GM21723 (cell line): ENCODE measurements at regions not wholly inside any gene's neighbourhood (a gene's known extent, or its start where the extent isn't known, plus 50 kb on each side); places are given as distances from the start of the nearest gene placed in this dataset.

ENCODE experiments used
- ATAC-seq: cut with Tn5 transposase; IDR thresholded peaks from one replicate; pipeline ENCODE4 v1.9.1; 2021; ENCODE audit warnings: mild to moderate bottlenecking, moderate library complexity; ENCODE audit not compliant: unreplicated experiment

GRCh38 chr13:22461854-22462490 is 718.8 kb upstream of the SGCG start:
- no peak for ATAC-seq

- no peak for ATAC-seq
Measured at GRCh38 chr13:22463089-22463488, 717.7 kb upstream of the SGCG start.

GRCh38 chr13:22468045-22468444 is 712.7 kb upstream of the SGCG start:
- ATAC-seq = no peak

DNA sequence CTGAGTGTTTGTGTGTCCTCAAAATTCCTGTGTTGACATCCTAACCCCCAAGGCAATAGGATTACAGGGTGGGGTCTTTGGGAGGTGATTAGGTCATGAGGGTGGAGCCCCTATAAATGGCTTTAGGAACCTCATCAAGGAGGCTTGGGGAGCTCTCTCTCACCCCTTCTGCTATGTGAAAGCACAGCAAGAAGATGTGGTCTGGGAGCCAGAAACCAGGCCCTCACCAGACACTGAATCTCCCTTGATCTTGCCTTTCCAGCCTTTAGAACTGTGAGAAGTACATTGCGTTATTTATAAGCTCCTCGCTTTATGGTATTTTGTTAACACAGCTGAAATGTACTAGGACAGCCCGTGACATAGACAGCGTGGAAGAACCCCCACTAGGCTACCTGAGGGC is 712.0 kb upstream of the SGCG start:
- ATAC-seq = no peak

GRCh38 chr13:22469452-22469851 is 711.3 kb upstream of the SGCG start:
- ATAC-seq = no peak

GRCh38 chr13:22470075-22470474 is 710.7 kb upstream of the SGCG start:
- ATAC-seq = no peak

DNA sequence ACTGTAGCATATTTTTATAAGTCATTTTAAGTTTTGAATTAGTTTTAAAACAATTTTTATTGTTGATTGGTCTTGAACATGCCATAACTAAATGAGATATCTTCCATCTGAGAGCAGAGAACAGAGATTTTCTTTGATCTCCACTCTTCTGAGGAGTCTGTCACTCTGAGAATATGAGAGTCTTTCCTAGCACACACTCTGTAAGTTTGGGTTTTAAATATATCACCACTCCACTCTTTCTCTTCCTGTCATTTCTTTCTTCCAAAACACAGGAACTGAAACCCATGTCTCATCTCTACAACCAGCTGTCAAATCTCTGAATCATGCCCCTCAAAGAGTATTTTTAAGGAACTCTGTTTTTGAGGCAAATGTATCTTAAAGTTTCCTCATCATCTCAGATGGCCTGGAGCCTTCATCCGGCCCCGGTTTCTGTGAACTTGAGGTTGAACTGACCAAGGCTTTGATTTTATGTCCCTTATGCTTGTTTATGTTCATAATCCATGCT is 698.2 kb upstream of the SGCG start:
- ATAC-seq = no peak

DNA sequence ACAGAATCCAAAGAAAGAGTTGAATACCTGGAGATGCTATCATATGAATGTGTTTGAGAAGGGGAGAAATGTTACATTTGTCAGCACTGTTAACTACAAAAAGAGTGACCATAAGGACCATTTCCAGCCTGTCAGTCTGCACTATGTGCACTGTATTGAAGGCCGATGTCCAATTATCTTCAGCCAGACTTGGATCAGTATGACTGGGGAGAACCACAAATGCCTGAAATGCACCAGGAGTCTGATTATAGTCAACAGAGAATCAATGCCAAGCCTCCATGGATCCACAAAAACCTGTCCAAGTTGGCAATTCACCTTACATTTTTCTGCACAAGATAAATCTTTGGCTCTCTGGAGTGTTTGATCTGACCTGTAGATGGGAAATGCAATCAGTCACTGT is 697.5 kb upstream of the SGCG start:
- ATAC-seq = no peak

GRCh38 chr13:22486490-22486889 is 694.3 kb upstream of the SGCG start:
- ATAC-seq = no peak

GRCh38 chr13:22487932-22488331 is 692.8 kb upstream of the SGCG start:
- no peak for ATAC-seq

GRCh38 chr13:22489771-22490170 is 691.0 kb upstream of the SGCG start:
- no peak for ATAC-seq

DNA sequence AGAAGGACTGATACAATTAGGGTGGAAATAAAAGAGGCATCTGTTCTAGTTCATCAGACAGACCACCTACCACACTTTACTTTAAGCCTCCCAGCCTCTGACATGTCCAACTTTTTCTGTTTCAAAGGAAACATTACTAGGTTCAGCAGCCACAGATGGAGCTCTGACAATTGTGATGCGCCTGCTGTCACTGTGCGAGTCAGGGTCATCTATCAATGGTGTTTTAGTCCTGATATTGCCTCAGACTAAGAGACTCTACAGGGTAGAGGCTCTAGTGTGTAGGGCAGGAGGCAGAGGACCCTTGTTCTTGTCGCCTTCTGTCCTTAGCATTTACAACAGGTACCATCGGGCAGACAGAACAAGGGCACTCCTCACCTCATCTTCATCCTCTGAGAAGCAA is 685.0 kb upstream of the SGCG start:
- no peak for ATAC-seq

DNA sequence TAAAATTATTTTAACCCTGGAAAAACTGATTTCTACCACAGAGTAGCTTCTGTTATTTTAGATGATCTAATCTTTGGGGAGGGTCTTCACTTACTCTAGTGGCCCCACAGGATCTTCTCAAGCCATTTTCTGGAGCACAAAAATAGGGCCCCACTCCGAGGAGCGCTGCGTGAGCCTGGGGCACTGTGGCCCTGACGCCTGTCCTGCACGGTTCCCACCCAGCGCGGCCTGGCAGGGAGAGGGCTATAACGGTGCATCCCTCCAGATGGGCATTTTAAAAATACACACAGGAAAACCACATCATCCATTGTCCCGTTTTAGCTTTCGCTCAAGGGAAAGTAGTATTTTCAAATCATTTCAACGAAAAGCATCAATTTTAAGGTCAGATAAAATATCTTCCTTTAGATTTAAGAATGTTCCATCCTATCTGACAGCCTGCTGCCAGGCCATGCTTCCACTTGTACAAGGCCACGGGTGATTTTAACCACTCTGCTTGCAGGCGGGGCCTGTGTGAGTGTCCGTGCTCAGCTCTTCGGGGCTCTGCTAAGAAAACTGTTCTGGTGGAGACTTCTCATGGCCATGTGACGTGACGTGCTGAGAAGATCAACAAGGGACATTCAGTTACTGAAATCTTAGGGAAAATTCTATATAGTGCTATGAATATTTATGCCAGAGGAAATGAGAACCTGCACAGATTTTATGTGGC is 683.8 kb upstream of the SGCG start:
- no peak for ATAC-seq

DNA sequence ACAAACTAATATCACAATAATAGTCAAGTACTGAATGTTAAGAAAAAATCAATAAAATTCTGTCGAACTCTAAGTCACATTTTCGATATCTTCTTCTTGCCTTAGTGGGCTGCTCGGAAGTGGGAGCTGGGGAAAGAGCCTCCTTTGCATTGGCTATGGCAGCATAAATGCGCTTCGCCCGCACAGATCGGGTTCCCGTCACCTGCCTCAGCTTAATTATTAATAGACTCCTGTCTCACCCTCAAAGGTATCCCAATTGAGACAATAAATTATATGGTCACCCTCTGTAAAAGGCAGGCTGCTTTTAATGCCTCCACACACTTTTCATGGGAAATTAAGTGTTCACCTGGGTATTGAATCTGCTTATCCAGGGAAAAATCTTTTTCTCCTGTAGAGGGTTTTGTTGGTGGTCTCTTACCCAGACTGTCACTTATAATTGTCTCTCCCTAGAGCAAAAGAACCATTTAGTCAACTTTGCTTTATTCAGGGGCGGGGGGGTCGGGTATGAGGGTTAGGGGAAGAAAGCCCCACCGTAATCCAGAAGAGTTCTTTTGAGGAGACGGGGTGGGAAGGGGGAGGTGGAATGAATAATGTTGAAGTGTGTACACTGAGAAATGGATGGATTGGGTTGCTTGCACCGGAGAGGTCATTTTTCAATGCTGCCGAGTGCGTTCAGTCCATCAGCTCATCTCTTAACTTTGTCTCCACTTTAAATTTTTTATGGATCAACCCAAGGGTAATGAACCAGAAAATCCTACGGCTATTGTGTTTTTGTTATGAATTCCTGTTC is 682.6 kb upstream of the SGCG start:
- no peak for ATAC-seq

- ATAC-seq = no peak
Measured at GRCh38 chr13:22499919-22500318, 680.9 kb upstream of the SGCG start.

DNA sequence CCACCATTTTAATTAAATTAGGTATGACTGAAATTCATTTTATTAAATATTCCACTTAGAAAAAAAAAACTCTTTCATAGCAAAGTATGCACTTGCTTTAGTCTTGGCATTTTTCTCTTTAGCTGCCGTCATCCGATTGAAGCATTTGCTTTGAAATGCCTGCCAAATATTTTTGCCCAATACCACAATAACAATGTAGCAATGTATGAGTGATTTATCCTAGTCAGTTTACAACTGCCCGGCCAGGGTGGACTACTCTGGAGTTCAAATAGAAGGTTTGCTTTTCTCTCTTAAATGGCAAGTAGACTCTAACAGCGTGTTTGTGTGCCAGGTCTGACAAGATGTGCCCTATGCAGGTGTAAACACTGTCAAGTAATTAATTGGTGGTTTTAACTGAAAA is 675.3 kb upstream of the SGCG start:
- no peak for ATAC-seq

DNA sequence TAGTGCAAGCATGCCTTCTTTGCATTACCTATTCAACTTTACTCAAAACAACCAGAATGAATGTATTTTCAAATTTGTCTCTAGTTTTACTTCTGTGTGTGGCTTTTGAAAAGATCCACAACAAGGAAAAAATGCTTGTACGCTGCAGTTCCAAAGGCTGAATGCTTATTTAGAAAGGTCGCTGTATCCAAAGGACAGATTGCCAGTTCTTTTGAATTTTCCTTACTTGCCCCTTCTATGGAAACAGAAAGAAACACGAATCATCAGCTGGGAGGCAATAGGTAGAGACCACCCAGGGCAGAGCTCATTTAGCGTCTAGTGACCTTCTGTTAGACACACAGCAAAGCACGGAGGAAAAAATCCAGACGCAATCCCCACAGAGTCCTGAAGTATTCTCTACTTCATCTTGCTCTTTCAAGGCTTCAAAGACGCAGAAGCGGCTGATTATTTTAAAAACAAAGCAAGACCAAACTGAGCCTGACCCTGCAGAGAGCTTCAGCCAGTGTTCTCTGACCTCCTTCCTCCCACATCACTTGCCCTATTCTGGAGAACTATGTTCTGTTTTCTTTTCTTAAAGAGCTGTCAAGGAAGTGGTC is 674.6 kb upstream of the SGCG start:
- ATAC-seq = no peak

DNA sequence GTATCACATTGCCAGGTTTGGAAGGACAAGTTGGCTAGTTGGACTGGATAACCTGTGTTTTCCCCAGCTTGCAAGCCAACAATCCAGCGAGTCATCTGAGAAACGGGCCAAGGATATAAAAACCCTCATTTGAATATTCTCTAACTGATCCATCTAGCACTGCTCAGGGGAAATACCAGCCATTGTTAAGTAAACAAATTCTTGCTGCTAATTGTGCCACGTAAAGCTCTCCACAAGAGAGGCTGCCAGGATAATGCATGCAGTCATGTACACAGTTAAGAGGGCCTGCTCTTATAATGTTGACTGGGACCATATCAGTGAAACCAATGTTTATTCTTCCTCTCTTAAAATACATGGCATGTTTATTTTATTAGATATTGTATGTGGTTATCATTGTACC is 663.2 kb upstream of the SGCG start:
- no peak for ATAC-seq

GRCh38 chr13:22536851-22537250 is 643.9 kb upstream of the SGCG start:
- ATAC-seq = no peak

DNA sequence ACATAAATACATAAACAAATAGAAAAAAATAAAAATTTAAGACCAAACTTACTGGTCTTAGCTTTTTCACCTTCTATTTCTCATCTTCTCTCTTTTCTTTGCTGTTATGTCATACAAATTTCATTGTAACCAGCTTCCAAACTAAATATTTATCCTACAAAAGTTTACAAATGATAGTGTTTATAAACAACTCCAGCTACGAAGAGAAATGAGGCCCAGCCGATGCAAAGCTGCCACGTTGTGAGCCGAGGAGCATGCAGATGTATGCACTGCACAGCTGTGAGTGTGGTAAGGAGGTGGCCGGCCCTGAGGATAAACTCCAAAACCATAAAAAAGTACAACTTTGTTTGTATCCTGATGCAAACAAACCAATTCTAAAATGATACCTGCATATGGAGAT is 642.4 kb upstream of the SGCG start:
- no peak for ATAC-seq

- no peak for ATAC-seq
Measured at GRCh38 chr13:22549126-22549525, 631.7 kb upstream of the SGCG start.

GRCh38 chr13:22561581-22561980 is 619.2 kb upstream of the SGCG start:
- no peak for ATAC-seq
